ENCODE measurements at regions not wholly inside any gene's neighbourhood (a gene's known extent, or its start where the extent isn't known, plus 50 kb on each side); places are given as distances from the start of the nearest gene placed in this dataset.

DNA sequence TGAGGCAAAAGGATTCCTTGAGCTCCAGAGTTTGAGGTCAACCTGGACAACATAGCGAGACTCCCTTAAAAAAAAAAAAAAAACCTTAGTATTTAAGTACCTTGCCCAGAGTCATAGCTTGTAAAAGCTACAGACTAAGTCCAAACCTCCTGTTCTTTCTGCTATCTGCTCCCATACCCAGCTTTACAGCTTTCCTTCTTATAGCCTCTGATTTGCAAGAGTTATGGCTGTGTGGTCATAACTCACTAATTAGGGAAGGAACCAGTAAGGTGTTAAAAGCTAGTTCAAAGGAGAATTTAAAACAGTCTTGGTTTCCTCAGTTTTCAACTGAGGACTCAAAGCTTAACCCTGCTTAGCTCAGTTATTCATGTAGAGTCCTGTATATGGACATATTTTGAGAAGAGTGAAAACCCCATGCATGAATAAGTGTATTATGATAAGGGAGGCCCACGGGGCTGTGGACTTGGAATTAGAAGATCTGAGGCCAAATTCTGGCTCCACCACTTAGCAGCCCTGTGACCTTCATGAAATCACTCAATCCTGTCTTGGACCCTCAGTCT is 135.5 kb upstream of the SMAD3 start:
- no peak for DNase-seq (ENCODE audit: low read depth, low spot score)

DNA sequence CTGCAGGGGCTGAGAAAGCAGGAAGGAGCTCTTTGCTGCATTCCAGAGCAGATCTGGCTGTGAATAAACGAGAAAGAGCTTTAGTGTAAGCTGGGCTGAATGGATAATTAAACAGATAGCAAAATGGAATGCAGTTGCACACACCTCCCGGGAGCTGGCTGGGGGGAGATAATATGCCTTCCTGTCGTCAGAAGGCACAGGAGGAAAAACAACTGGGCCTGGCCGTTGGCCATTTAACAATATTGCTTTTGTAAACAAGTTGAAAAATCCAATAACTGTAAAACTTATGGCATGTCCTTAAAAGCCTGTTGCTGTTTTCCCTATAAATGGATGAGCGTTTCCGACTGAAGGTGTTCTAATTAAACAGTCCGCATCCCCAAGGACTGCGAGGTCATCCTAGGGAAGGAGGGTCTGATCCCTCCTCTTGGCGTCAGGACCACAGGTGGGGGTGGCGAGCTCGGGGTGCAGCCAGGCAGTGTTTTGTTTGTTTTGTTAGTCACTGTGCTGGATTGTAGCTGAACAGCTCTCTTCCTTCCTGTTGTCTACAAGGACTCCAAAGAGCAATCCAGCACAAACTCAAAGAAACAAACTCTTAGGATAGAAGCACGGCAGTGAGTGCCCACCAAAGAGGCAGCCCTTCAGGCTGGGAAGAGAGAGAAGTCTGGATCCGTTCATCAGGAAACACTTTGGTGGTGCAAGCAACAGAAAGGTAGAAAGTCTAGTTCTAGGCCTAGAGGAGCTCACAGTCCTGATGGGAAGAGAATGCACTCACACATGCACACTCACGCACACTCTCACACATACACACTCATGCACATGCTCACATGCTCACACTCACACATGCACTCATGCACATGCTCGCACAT is 133.4 kb upstream of the SMAD3 start:
- peak; percentile 74 for DNase-seq (ENCODE audit: low read depth, low spot score)

DNA sequence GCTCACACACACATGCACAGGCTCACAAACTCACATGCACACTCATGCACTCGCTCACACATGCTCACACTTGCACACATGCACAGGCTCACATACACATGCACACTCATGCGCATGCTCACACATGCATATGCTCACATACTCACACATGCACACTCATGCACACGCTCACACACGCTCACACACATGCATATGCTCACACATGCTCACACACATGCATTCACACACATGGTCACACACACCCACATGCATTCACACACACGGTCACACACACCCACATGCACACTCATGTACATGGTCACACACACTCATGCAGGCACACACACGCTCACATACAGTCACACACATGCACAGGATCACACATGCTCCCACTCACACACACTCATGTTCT is 132.8 kb upstream of the SMAD3 start:
- DNase-seq (ENCODE audit: low read depth, low spot score) = no peak

DNA sequence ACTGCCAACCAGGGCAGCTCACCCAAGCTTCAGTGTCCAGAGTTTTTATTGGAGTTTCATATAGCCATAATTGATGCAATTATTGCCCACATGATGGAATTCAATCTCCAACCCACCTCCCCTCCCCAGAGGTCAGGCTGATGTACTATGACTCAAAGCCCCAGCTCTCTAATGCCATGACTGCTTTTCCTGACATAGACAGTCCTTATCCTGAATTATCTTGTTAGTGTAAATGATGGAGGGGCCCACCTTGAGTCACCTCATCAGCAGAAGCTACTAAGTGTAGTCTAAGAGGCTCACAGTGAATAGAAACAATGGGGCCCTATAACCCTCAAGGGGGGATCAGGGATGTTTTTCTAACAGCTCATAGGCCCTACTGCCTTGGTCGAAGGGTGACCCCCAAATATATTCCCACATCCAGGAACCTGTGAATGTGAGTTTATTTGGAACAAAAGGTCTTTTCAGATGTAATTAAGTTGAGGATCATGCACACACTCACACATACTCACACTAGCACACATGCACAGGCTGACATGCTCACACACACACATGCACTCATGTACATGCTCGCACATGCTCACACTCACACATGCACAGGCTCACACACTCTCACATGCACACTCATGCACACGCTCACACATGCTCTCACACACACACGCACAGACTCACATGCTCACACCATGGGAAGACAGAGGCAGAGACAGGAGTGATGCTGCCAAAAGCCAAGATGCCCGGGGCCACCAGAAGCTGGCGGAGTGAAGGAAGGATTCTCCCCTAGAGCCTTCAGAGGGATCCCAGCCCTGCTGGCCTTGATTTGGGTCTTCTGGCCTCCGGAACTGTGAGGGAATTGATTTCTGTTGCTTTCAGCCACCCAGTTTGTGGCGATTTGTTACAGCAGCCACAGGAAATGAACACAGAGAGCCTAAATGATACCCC is 131.2 kb upstream of the SMAD3 start:
- DNase-seq (ENCODE audit: low read depth, low spot score) = no peak

DNA sequence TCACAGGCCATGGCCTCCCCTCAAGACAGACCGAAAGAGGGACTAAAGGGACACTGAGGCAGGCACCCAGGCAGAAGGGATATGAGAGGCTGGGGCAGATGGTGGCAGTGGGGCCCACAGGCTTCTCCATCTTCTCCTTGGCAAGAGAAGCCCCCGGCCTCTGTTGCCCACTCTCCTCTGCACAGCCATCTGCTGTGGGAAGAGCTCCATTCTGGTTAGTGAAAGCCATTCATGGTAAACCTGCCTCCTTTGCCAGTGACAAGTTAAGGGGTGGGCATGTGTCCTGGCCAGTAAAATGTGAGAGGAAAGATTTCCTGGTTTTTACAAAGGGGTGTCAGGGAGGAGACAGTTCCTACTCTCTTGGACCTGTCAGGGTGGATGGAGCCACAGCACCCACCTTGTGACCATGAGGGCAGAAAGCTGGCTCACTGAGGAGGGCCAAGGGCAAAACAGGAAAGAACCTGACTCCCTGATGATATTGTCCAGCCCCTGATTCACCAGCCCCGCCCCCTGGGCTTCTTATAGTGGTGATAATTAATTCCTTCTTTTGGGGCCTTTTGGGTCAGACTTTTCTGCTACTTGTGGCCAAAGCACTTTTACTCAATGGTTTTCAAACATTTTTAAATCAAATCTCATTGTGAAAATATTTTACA is 130.4 kb upstream of the SMAD3 start:
- no peak for DNase-seq (ENCODE audit: low read depth, low spot score)

DNA sequence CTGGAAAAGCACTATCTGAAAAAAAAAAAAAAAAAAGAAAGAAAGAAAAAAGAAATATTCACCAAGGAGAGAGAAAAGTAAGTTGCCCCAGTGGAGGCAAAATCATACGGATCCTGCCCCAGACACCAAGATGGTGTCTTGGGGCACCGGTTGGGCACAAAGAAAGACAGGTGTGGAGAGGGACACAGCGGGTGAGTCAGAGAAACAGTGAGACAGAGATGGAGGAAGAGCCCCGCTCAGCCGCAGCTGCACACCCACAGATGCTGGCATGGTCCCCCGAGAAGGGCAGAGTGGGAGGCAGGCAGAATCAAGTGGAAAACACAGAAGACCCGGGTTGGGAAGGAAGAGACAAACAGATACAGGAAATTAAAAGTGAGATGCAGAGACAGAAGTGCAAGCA is 129.7 kb upstream of the SMAD3 start:
- no peak for DNase-seq (ENCODE audit: low read depth, low spot score)

DNA sequence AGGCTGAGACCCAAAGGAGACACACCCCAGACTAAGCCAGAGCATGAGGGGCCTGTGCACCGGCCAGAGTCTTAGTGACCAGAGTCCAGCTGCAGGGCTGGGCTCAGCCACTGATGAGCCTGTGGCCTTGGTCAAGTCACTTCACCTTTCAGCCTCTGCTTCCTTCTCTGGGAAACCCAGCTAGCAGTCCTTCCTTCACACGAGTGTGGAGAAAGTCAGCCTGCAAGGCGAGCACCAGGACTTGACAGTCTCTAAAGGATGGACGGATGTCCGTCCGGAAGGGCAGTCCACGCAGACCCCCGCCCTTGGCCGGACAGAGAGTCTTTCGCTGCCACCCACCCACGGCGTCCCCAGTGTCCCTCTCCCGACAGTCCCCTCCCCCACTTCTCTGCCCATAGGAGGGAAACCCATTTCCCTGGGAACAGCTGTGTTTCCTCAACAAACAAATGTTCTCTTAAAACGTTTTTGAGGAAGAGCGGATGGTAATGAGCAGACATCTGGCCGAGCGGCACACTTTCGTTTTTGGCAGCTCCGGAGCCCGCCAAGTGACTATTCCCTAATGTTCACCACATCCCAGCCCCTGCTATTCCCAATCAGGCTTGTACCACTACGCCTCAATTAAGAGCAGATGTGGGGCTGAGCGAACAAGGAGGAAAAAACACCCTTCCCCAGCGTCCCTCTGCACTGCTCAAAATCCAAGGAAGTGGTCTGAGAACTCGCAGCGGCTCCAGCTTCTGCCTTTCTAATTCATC is 129.1 kb upstream of the SMAD3 start:
- DNase-seq (ENCODE audit: low read depth, low spot score) = no peak

DNA sequence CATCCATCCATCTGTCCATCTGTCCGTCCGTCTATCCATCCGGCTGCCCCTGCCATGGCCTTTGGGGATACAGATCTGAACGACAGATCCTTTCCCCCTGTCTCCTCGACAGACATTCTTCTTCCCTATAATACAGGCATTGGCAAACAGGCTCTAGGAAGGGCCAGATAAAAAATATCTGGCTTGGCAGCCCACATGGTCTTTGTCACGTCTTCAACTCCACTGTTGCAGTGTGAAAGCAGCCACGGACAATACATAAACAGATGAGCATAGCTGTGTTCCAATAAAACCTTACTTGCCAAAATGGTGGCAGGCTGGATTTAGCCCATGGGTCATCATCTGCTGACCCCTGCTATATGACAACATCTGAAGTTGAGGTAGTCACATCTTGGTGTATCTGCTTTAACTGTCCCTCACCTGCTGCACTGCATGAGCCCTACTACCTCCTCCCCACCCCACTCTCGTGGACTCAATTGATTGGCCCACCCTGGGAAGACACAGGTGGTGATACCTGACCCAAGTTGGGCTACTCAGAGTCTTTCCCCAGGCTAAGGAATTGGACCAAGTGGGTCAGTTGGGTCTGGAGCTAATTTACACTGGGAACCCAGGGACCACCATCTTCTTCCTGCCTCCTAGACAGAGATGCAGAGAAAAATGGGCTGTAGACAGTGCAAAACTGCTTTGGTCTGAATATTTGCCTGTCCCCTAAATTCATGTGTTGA is 128.4 kb upstream of the SMAD3 start:
- DNase-seq (ENCODE audit: low read depth, low spot score) = no peak

DNA sequence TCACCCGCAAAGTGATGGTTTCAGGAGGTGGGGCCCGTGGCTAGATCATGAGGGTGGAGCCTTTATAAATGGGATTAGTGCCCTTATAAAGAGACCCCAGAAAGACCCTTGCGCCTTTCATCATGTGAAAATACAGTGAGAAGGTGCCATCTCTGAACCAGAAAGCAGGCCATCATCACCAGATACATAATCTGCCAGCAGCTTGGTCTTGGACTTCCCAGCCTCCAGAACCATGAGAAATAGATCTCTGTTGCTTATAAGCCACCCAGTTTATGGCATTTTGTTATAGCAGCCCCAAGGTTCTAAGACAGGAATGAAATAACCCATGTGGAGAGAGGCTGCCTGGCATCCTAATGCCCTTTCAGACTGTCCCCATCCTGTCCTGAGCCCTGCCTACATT is 127.8 kb upstream of the SMAD3 start:
- no peak for DNase-seq (ENCODE audit: low read depth, low spot score)

DNA sequence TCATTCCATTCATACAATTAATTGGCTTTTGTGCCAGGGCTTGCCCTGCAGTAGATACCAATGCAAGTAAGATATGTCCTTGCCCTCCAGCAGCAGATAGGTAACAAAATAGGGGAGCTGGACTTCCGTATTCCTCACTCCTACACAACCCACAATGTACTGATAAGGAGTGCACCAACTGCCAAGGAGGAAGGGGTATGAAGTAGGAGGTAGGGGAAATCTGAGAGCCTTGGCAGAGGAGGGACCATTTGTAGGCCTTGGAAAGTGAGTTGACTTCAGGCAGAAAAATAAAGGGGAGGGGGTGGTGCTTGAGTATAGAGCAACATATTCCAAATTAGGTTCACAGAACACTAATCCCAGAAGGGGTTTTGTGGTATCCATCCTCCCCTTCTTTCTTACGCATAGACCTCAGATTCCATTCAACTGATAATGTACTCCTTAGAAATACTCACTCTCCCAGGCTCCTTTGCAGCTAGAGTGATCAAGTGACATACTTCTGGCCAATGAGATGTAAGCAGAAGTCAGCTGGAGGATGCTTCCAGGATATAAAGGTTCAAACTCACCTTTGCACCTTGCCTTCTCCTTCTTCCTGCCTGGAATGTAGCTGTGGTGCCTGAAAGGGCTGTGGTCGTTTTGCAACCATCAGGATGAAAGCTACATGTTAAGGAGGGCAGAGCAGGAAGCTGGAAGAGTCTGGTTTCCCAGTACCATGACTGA is 127.1 kb upstream of the SMAD3 start:
- DNase-seq (ENCODE audit: low read depth, low spot score) = no peak

DNA sequence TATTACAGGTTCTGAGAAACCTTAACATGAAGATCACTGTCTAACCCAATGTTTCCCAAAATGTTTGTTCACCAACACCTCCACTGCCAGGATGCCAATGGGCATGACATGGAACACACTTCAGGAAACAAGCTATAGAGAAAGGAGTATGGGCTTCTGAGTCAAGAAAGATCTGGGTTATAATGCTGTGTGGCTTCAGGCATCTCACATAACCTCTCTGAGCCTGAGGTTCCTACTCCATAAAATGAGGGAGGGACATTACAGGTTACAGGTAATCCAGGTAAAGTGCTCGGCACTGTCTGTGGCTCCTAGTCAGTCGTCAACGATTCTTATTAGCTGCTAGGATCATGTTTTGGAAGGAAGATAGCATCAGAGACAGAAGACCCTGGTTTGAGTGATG is 126.4 kb upstream of the SMAD3 start:
- no peak for DNase-seq (ENCODE audit: low read depth, low spot score)

DNA sequence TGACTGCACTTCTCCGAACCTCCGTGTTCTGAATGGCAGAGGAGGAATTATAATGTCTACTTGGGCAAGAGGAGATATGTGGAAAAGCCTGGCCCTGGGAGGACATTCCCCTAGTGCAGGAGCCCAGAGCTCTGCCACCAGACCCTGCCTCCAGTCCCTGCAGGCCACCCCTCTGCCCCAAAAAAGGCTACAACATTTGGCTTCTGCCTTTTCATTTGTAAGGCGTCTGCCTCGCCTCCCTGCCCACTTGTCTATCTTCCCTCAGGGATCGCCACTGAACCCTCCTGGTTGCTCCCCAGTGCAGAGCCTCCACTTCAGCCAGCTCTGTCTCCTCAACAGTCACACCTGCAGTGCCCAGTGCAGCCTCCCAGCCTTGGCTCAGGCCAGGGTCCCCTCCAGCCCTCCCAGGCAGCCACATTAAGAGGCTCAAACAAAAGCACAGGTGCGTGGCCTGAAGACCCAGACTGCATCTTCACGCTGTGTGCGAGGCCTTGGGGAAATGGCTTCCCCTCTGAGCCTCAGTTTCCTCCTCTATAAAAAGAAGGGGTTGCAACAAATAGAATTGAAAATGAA is 125.9 kb upstream of the SMAD3 start:
- no peak for DNase-seq (ENCODE audit: low read depth, low spot score)

DNA sequence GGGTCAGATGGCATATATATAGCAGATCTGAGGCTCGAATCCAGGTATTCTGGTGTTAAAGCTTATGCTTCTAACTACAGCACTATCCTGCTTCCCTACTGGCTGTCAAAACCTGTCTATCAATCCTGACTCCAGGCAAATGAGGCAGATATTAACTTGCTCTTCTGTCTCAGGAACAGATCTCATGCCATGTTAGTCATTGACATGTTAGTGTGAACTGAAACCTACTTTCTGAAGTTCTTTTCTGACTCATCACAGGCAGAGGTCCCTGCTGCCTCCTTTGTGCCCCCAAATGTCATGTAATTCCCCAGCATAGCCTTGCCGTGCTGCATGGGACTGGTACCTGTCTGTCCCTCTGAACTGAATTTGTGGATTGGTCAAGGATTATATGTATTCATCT is 125.0 kb upstream of the SMAD3 start:
- no peak for DNase-seq (ENCODE audit: low read depth, low spot score)

DNA sequence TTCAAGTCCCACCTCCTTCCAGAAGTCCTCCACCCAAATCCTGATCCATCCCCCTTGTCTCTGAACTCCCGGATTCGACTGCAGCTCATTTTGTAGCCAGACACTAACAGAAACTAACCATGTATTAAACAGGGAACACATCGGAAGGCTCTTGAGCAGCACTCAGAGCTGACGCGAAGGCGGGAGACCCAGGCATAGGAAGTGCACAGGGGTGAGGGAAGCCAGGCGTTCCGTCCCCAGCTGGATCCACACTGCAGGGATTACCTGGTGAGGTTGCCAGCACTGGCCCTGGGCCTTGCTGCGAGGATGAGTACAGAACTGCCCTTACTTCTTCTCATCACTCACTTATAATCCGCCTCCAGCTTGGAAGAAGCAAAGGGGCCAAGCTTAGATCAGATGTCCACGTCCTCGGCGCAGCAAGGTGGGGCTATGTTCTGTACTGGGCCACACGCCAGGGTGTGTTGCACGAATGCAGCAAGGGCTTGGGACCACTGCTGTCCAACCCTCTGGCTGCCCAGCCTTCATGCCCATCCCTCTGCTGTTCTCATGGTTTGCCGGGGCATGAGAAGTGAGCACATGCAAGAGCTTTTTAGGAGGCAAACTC is 124.2 kb upstream of the SMAD3 start:
- DNase-seq (ENCODE audit: low read depth, low spot score) = no peak

DNA sequence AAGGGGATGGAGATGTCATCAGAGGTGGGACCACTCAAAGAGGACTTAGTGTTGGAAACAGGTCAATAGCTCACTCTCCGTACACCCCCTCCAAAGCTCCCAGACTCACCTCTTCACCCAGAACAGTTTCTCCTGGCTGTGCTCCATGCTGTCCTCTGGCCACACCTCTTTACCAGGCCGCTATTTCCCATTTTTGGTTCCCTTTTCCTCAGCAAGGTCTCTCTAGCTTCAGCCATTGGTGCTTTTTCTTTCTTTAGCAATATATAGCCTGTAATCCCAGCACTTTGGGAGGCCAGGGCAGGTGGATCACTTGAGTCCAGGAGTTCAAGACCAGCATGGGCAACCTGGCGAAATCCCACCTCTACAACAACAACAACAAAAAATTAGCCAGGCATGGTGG is 123.6 kb upstream of the SMAD3 start:
- no peak for DNase-seq (ENCODE audit: low read depth, low spot score)

DNA sequence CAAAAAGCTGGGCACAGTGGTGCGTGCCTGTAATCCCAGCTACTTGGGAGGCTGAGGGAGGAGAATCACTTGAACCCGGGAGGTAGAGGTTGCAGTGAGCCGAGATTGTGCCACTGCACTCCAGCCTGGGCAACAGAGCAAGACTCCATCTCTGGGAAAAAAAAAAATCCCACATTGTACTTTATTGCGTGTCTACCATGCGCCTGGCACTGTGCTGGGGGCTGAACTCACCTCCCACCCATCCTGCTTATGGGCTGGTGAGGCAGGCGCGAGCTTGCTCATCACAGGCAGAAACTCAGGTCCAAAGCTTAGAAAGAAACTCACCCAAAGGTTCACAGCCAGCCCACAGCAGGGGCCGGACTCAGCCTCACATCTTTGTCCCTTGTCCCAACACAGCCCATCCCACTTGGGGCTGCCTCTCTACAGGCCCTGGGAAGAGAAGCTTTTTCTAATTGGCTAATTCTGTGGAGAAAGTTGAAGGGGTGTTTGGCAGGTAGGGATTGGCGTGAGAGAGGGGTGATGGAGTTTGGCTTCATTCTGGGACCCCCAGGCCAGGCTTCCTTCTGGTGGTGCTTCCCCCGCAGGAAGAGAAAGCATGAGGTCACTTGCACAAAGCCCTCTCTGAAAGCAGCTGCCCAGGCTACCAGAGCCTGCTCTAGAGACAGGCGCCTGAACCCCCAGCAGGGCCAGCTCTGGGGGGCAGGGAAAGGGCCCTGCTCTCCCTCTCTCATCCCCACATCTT is 122.6 kb upstream of the SMAD3 start:
- DNase-seq (ENCODE audit: low read depth, low spot score) = no peak

DNA sequence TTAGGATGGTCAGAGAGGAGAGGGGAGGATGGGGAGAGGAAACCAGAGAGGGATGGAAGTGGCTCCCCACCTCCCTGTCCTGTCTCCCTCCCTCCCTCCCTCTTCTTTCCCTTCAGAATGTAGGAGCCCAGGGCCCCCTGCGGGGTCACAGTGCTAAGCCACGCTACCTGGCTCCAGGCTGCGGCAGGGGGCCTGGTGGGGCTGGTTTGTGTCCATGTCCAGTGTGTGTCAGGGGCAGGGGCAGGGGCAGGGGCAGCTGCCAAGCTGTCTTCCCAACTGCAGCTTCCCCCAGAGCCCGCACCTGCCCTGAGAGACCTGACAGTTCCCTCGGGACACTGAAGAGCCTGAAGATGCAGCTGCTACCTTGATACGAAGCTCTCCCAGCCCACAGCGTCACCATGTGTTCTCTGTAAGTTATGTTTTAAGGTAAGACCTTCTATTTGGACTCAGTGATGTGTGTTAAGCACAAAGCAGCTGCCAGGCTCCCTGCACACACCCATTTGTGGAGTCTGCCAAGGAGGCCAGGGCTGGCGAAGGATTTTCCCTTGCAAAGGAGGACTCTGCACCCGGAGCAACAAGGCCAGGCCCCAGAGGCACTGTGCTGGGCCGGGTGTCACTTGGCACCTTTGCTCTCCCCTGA is 121.8 kb upstream of the SMAD3 start:
- no peak for DNase-seq (ENCODE audit: low read depth, low spot score)

DNA sequence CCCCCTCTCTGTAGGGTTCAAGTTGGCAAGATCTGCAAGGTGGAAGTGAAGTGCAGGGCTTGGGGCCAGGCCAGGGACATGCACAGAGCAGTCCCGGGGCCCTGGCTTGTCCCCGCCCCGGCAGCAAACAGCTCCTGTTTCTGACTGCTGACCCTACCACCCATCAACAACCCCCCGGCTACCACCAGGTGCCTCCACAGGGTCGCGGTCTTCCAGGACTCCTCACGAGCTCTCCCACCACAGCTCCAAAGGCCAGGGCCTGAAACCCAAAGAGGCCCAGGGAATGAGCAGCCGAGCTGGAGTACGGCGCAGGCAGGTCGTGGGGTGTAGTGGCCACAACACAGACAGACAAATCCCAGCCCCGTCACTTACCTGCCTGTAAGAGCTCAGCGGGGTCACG is 121.3 kb upstream of the SMAD3 start:
- DNase-seq (ENCODE audit: low read depth, low spot score) = peak; percentile 27

Data from ELF-1 (cell line).